Gastroesophageal sphincter (tissue), 3 donors: ENCODE measurements at regions not wholly inside any gene's neighbourhood (a gene's known extent, or its start where the extent isn't known, plus 50 kb on each side); places are given as distances from the start of the nearest gene placed in this dataset.

Experiments used
- CTCF ChIP-seq, 4 experiments: fragments of 200-600 bp in 2 of 4; fragments of 450-650 bp in 2 of 4; sonication (generic) in 1 of 4; IDR thresholded peaks; one replicate each; pipeline ENCODE4 v1.5.1; 2017 to 2019; ENCODE audit warnings: antibody characterized with exemption in 4 of 4, mild to moderate bottlenecking in 2 of 4, moderate library complexity in 2 of 4
- EP300 ChIP-seq: sonication (generic); formaldehyde crosslinking; IDR thresholded peaks from one replicate; pipeline ENCODE4 v1.6.1; 2017; ENCODE audit warnings: antibody characterized with exemption, mild to moderate bottlenecking
- POLR2AphosphoS5 ChIP-seq: sonication (generic); formaldehyde crosslinking; IDR thresholded peaks from one replicate; pipeline ENCODE4 v1.6.1; 2017; ENCODE audit warnings: antibody characterized with exemption

- TF ChIP-seq CTCF (IDR thresholded peaks at IDR 0.05) (peak in 1 of 4 experiments; percentile 38), EP300 (no peak), POLR2AphosphoS5 (no peak)
Observed at GRCh38 chr2:194545978-194546377, 1111.0 kb upstream of the SLC39A10 start.
